DOHH2 (cell line): ENCODE measurements at regions not wholly inside any gene's neighbourhood (a gene's known extent, or its start where the extent isn't known, plus 50 kb on each side); places are given as distances from the start of the nearest gene placed in this dataset.

Experiments
- CTCF ChIP-seq: fragments of 200-600 bp; sonication (generic); IDR thresholded peaks from one replicate; pipeline ENCODE4 v1.5.1; 2014; ENCODE audit warnings: antibody characterized with exemption, mild to moderate bottlenecking, low read depth, low read length; ENCODE audit not compliant: poor library complexity, severe bottlenecking
- EZH2phosphoT487 ChIP-seq: fragments of 200-600 bp; sonication (generic); IDR thresholded peaks from 2 replicates; pipeline ENCODE4 v1.6.1; 2017; ENCODE audit warnings: borderline replicate concordance, mild to moderate bottlenecking, antibody characterized with exemption, low read length, moderate library complexity, mixed read lengths

- TF ChIP-seq CTCF, result no peak
- TF ChIP-seq EZH2phosphoT487, result no peak
Measured at GRCh38 chr15:66941108-66941711, 124.2 kb upstream of the SMAD3 start.
